PC-3 (cell line): ENCODE measurements at regions not wholly inside any gene's neighbourhood (a gene's known extent, or its start where the extent isn't known, plus 50 kb on each side); places are given as distances from the start of the nearest gene placed in this dataset.
A peak's percentile ranks its signal among the peaks of the same experiment; 100 is the strongest.

Source experiments
- ATAC-seq: fragments of 200-7000 bp; cut with Tn5 transposase; 2 replicates; pipeline ENCODE4 v1.9.1; 2020; ENCODE audit warnings: mild to moderate bottlenecking, moderate library complexity
- BruUV-seq: library from RNA; stranded (reverse); fragments of 400-500 nt; replicated peaks from 2 replicates; lab custom pipeline; 2021; lab: Mats Ljungman, UMichigan
- CTCF ChIA-PET: fragments of 300-600 bp; sonication (Branson Sonifier 250); formaldehyde crosslinking; loops from one replicate; lab custom pipeline; 2022; ENCODE audit warnings: antibody characterized with exemption; lab: Charles Lee
- POLR2A ChIA-PET: fragments of 300-600 bp; sonication (Branson Sonifier 250); formaldehyde crosslinking; loops from one replicate; lab custom pipeline; 2022; ENCODE audit warnings: antibody characterized with exemption; ENCODE audit not compliant: unreplicated experiment; lab: Charles Lee
- DNase-seq: peaks from one replicate; pipeline ENCODE4 v3.0.0-alpha.2; 2015
- H2AFZ ChIP-seq: fragments of 300-600 bp; sonication (generic); 2 replicates; pipeline ENCODE4 v1.6.0; 2016; ENCODE audit warnings: antibody characterized with exemption, low read length
- H3F3A ChIP-seq: fragments of 300-600 bp; sonication (generic); one replicate; pipeline ENCODE4 v1.6.0; 2017; ENCODE audit warnings: antibody characterized with exemption, low read length, control low read depth, mild to moderate bottlenecking; ENCODE audit not compliant: unreplicated experiment
- H3K27ac ChIP-seq: fragments of 300-600 bp; sonication (generic); 2 replicates; pipeline ENCODE4 v1.5.1; 2016; ENCODE audit warnings: mild to moderate bottlenecking, low read length
- H3K27me3 ChIP-seq: fragments of 300-600 bp; sonication (generic); 2 replicates; pipeline ENCODE4 v1.6.1; 2016; ENCODE audit warnings: low read length, mixed read lengths
- H3K36me3 ChIP-seq: fragments of 300-600 bp; sonication (generic); 2 replicates; pipeline ENCODE4 v1.6.1; 2016; ENCODE audit warnings: low read depth, mixed run types, low read length, mixed read lengths
- H3K4me1 ChIP-seq: fragments of 300-600 bp; sonication (generic); 2 replicates; pipeline ENCODE4 v1.5.1; 2016; ENCODE audit warnings: low read length; ENCODE audit not compliant: insufficient read depth
- H3K4me2 ChIP-seq: fragments of 300-600 bp; sonication (generic); 2 replicates; pipeline ENCODE4 v1.6.0; 2016; ENCODE audit warnings: low read length
- H3K4me3 ChIP-seq: fragments of 300-600 bp; sonication (generic); 2 replicates; pipeline ENCODE4 v1.5.1; 2016; ENCODE audit warnings: mild to moderate bottlenecking, low read length, mixed read lengths
- H3K79me2 ChIP-seq: fragments of 300-600 bp; sonication (generic); 2 replicates; pipeline ENCODE4 v1.6.1; 2017; ENCODE audit warnings: low read length, mixed read lengths
- H3K9ac ChIP-seq: fragments of 300-600 bp; sonication (generic); 2 replicates; pipeline ENCODE4 v1.6.0; 2016; ENCODE audit warnings: mild to moderate bottlenecking, low read length
- H3K9me2 ChIP-seq: fragments of 300-600 bp; sonication (generic); replicated peaks from 2 replicates; pipeline ENCODE4 v1.6.1; 2016; ENCODE audit warnings: mixed run types, low read length, mixed read lengths
- H3K9me3 ChIP-seq: fragments of 300-600 bp; sonication (generic); 2 replicates; pipeline ENCODE4 v1.6.1; 2016; ENCODE audit warnings: low read length, mixed read lengths
- H4K20me1 ChIP-seq: fragments of 300-600 bp; sonication (generic); 2 replicates; pipeline ENCODE4 v1.6.1; 2016; ENCODE audit warnings: low read length, mixed read lengths
- EZH2 ChIP-seq: fragments of 300-600 bp; sonication (generic); IDR thresholded peaks from one replicate; pipeline ENCODE4 v1.6.1; 2017; ENCODE audit warnings: antibody characterized with exemption, mild to moderate bottlenecking, low read length; ENCODE audit not compliant: unreplicated experiment
- EZH2phosphoT487 ChIP-seq: fragments of 300-600 bp; sonication (generic); IDR thresholded peaks from 2 replicates; pipeline ENCODE4 v1.6.1; 2018; ENCODE audit warnings: mild to moderate bottlenecking, antibody characterized with exemption, low read length, borderline replicate concordance
- intact Hi-C: fragments of 100-400 bp; cut with micrococcal nuclease; formaldehyde crosslinking; loops from 2 replicates; pipeline ENCODE4 v1.9.0; 2023
- TF ChIP-seq, protein P1 (sequence below): fragments of 300-600 bp; sonication (generic); conservative IDR thresholded peaks from 2 replicates; pipeline ENCODE4 v1.5.1; 2017; ENCODE audit warnings: antibody characterized with exemption, low read depth, mild to moderate bottlenecking, low read length

DNA sequence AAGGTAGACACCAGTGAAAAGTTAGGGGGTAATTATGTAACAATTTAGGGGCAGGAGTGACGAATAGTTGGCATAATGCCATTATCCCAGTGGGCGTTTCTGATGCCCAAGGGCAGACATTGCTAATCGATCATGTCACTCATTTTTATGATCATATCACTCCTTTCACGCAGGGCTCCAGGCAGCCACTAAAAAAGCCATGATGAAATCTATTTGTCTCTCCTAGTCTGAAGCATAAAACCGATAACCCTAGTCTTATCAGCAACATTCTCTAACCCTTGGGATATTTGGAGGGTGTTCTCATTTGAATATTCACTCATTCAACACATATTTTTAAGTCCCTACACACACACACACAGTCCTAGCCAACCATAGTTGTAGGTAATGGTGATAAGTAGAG, 114.9 kb downstream of the NMUR2 start:
- intact Hi-C loops: no loop called here
- no peaks in the 10 kb centered on the region for H3K27me3 ChIP-seq
- H2AFZ ChIP-seq: no peak overlapping the region
- H3K9me3 ChIP-seq: no peaks in the 10 kb centered on the region
- no peaks in the 10 kb centered on the region for H3F3A ChIP-seq
- H3K4me2 ChIP-seq: no peak overlapping the region
- no peak overlapping the region for H3K4me3 ChIP-seq
- TF ChIP-seq EZH2 (no peak), EZH2phosphoT487 (no peak)
- TF ChIP-seq, protein P1, sequence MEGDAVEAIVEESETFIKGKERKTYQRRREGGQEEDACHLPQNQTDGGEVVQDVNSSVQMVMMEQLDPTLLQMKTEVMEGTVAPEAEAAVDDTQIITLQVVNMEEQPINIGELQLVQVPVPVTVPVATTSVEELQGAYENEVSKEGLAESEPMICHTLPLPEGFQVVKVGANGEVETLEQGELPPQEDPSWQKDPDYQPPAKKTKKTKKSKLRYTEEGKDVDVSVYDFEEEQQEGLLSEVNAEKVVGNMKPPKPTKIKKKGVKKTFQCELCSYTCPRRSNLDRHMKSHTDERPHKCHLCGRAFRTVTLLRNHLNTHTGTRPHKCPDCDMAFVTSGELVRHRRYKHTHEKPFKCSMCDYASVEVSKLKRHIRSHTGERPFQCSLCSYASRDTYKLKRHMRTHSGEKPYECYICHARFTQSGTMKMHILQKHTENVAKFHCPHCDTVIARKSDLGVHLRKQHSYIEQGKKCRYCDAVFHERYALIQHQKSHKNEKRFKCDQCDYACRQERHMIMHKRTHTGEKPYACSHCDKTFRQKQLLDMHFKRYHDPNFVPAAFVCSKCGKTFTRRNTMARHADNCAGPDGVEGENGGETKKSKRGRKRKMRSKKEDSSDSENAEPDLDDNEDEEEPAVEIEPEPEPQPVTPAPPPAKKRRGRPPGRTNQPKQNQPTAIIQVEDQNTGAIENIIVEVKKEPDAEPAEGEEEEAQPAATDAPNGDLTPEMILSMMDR: no peak
- ATAC-seq (no peak), DNase-seq (no peak)
- no peaks in the 10 kb centered on the region for H4K20me1 ChIP-seq
- no peaks in the 10 kb centered on the region for H3K36me3 ChIP-seq
- 0 out of 2 replicates have a peak, but pooled peaks cover 3% of the 10 kb centered on the region for H3K9me2 ChIP-seq
- no TSS peak for BruUV-seq
- no peaks in the 10 kb centered on the region for H3K79me2 ChIP-seq
- no peaks in the 10 kb centered on the region for H3K4me1 ChIP-seq
- ChIA-PET CTCF (no interaction called here), POLR2A (no interaction called here)
- no peak overlapping the region for H3K9ac ChIP-seq
- no peak overlapping the region for H3K27ac ChIP-seq

DNA sequence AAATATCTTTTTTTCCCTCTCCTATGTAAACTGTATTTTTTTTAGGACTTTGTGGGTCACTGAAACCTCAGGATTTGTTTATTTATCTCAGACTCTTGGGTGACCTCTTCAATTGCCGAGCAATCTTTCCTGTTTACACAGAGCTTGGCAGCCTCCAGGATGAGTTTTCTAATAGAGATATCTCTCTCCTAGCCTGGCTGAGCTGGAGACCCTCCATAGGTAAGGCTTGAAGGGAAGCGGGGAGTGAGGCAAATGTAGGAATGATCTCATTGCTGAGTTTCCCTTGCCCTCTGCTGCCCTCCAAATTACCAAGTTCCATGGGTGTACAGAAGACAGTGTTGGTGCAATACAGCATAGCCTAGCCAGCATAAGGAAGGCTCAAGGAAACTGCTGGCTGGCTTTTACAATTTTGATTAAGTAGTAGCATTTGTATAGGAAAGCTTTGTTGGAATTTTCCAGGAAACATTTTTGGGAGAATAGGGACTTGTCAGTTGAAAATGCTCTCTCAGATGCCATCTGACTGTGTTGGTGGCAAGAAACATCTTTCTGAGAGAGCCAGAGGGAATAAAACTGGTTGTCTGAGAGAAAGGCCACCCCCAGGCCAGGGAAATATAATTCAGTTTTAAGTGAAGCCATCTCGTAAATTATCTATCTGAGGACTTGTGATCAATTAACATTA, 116.0 kb downstream of the NMUR2 start:
- no peaks in the 10 kb centered on the region for H3F3A ChIP-seq
- intact Hi-C loops: no loop called here
- H2AFZ ChIP-seq: no peak overlapping the region
- no peak overlapping the region for H3K4me2 ChIP-seq
- no peaks in the 10 kb centered on the region for H3K79me2 ChIP-seq
- ChIA-PET CTCF (no interaction called here), POLR2A (no interaction called here)
- H3K9me2 ChIP-seq: 0 out of 2 replicates have a peak, but pooled peaks cover 3% of the 10 kb centered on the region
- no peaks in the 10 kb centered on the region for H3K36me3 ChIP-seq
- H4K20me1 ChIP-seq: no peaks in the 10 kb centered on the region
- ATAC-seq (peak; percentile 27; the same call in 1 of the 2 replicates), DNase-seq (no peak)
- no peak overlapping the region for H3K27ac ChIP-seq
- H3K9me3 ChIP-seq: no peaks in the 10 kb centered on the region
- H3K27me3 ChIP-seq: no peaks in the 10 kb centered on the region
- H3K4me3 ChIP-seq: no peak overlapping the region
- H3K4me1 ChIP-seq: no peaks in the 10 kb centered on the region
- H3K9ac ChIP-seq: no peak overlapping the region
- BruUV-seq: no TSS peak
- TF ChIP-seq, protein P1: no peak
- no peak for TF ChIP-seq EZH2
- no peak for TF ChIP-seq EZH2phosphoT487

DNA sequence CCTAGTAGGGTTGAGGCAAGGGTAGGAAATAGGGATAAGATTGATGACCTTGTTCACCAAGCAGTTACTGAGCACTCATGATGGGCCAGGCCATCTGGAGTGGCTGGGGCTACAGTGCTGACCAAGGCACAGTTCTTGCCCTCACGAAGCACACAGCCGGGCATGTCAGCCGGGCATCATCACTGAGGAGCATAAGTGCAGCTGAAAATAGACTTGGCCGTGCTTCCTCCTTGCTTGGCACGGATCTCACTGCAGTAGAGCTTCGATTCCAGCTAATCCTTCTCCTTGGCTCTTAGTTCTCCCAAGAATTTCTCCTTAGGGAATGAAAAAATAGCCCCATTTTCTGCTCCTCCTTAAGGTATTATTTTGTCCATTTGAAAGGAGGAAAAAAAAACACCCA, 116.6 kb downstream of the NMUR2 start:
- Histone ChIP-seq H3K36me3 (no peaks in the 10 kb centered on the region), H3K79me2 (no peaks in the 10 kb centered on the region), H3K9ac (no peak overlapping the region), H3K9me2 (0 out of 2 replicates have a peak, but pooled peaks cover 3% of the 10 kb centered on the region), H3K4me1 (no peaks in the 10 kb centered on the region), H3K27me3 (no peaks in the 10 kb centered on the region), H2AFZ (no peak overlapping the region), H3F3A (no peaks in the 10 kb centered on the region), H3K9me3 (no peaks in the 10 kb centered on the region), H3K4me3 (no peak overlapping the region), H3K27ac (no peak overlapping the region), H4K20me1 (no peaks in the 10 kb centered on the region), H3K4me2 (no peak overlapping the region)
- BruUV-seq: no TSS peak
- ATAC-seq (peak; percentile 22; the same call in 1 of the 2 replicates), DNase-seq (no peak)
- TF ChIP-seq EZH2 (no peak), EZH2phosphoT487 (no peak)
- TF ChIP-seq, protein P1: no peak
- intact Hi-C loops: no loop called here
- CTCF ChIA-PET: no interaction called here
- POLR2A ChIA-PET: no interaction called here
